ENCODE measurements at regions not wholly inside any gene's neighbourhood (a gene's known extent, or its start where the extent isn't known, plus 50 kb on each side); places are given as distances from the start of the nearest gene placed in this dataset.
A peak's percentile ranks its signal among the peaks of the same experiment; 100 is the strongest.

- H3K4me1 Mint-ChIP-seq: no peaks in the 10 kb centered on the region
- H3K27ac Mint-ChIP-seq: no peak overlapping the region
- H3K36me3 Mint-ChIP-seq: no peaks in the 10 kb centered on the region
- peak overlapping the region in 1 of 5 donors; percentile 18 for H3K4me3 Mint-ChIP-seq
- no peaks in the 10 kb centered on the region for H3K9me3 Mint-ChIP-seq
- no peak for DNase-seq
- H3K27me3 Mint-ChIP-seq (ENCODE audit: low read depth in 3 of 3): peaks cover 1 to 18% (median 3%) of the 10 kb centered on the region in 3 donors
These were observed 84.4 kb upstream of the HS6ST1 start for GRCh38 chr2:128402911-128403670.

- Mint-ChIP-seq H3K27me3 (ENCODE audit: low read depth in 3 of 3) (peaks cover 1 to 21% (median 2%) of the 10 kb centered on the region in 3 donors), H3K4me1 (no peaks in the 10 kb centered on the region), H3K36me3 (no peaks in the 10 kb centered on the region), H3K9me3 (no peaks in the 10 kb centered on the region), H3K4me3 (no peak overlapping the region), H3K27ac (no peak overlapping the region)
- DNase-seq: no peak
These were observed 85.4 kb upstream of the HS6ST1 start for GRCh38 chr2:128403814-128404708.

GRCh38 chr2:128404709-128405466 is 86.2 kb upstream of the HS6ST1 start:
- DNase-seq: no peak
- no peaks in the 10 kb centered on the region for H3K9me3 Mint-ChIP-seq
- H3K36me3 Mint-ChIP-seq: no peaks in the 10 kb centered on the region
- H3K4me3 Mint-ChIP-seq: no peak overlapping the region
- no peaks in the 10 kb centered on the region for H3K4me1 Mint-ChIP-seq
- no peak overlapping the region for H3K27ac Mint-ChIP-seq
- peaks cover under 1 to 17% (median 1%) of the 10 kb centered on the region in 3 donors for H3K27me3 Mint-ChIP-seq (ENCODE audit: low read depth in 3 of 3)

- Mint-ChIP-seq H3K4me3 (no peak overlapping the region), H3K9me3 (no peaks in the 10 kb centered on the region), H3K27me3 (ENCODE audit: low read depth in 3 of 3) (peaks cover 0 to 16% (median 1%) of the 10 kb centered on the region in 3 donors), H3K36me3 (no peaks in the 10 kb centered on the region), H3K4me1 (no peaks in the 10 kb centered on the region), H3K27ac (no peak overlapping the region)
- no peak for DNase-seq
These were observed 86.8 kb upstream of the HS6ST1 start for GRCh38 chr2:128405467-128405900.

GRCh38 chr2:128405981-128406613 is 87.4 kb upstream of the HS6ST1 start:
- Mint-ChIP-seq H3K27me3 (ENCODE audit: low read depth in 3 of 3) (peaks cover 0 to 16% (median 1%) of the 10 kb centered on the region in 3 donors), H3K4me3 (no peak overlapping the region), H3K4me1 (no peaks in the 10 kb centered on the region), H3K36me3 (no peaks in the 10 kb centered on the region), H3K27ac (no peak overlapping the region), H3K9me3 (no peaks in the 10 kb centered on the region)
- DNase-seq: no peak

GRCh38 chr2:128406736-128407554 is 88.3 kb upstream of the HS6ST1 start:
- no peaks in the 10 kb centered on the region for H3K4me1 Mint-ChIP-seq
- DNase-seq: no peak
- H3K9me3 Mint-ChIP-seq: no peaks in the 10 kb centered on the region
- no peaks in the 10 kb centered on the region for H3K36me3 Mint-ChIP-seq
- H3K27me3 Mint-ChIP-seq (ENCODE audit: low read depth in 3 of 3): peaks cover 1 to 16% (median 1%) of the 10 kb centered on the region in 3 donors
- no peak overlapping the region for H3K27ac Mint-ChIP-seq
- H3K4me3 Mint-ChIP-seq: no peak overlapping the region

GRCh38 chr2:128408349-128409305 is 90.0 kb upstream of the HS6ST1 start:
- H3K27me3 Mint-ChIP-seq (ENCODE audit: low read depth in 3 of 3): peaks cover 0 to 7% (median 1%) of the 10 kb centered on the region in 3 donors
- no peak for DNase-seq
- H3K9me3 Mint-ChIP-seq: no peaks in the 10 kb centered on the region
- H3K4me3 Mint-ChIP-seq: no peak overlapping the region
- no peaks in the 10 kb centered on the region for H3K36me3 Mint-ChIP-seq
- H3K4me1 Mint-ChIP-seq: no peaks in the 10 kb centered on the region
- H3K27ac Mint-ChIP-seq: no peak overlapping the region

- Mint-ChIP-seq H3K27ac (no peak overlapping the region), H3K27me3 (ENCODE audit: low read depth in 3 of 3) (peaks cover 0 to 7% (median 1%) of the 10 kb centered on the region in 3 donors), H3K4me1 (no peaks in the 10 kb centered on the region), H3K4me3 (no peak overlapping the region), H3K36me3 (no peaks in the 10 kb centered on the region), H3K9me3 (no peaks in the 10 kb centered on the region)
- no peak for DNase-seq
These were observed 90.8 kb upstream of the HS6ST1 start for GRCh38 chr2:128409326-128410034.

GRCh38 chr2:128410035-128410757 is 91.5 kb upstream of the HS6ST1 start:
- Mint-ChIP-seq H3K27me3 (ENCODE audit: low read depth in 3 of 3) (peaks cover 0 to 7% (median 1%) of the 10 kb centered on the region in 3 donors), H3K9me3 (no peaks in the 10 kb centered on the region), H3K4me3 (no peak overlapping the region), H3K4me1 (no peaks in the 10 kb centered on the region), H3K36me3 (no peaks in the 10 kb centered on the region), H3K27ac (peak overlapping the region in 1 of 6 donors; percentile 12)
- no peak for DNase-seq

GRCh38 chr2:128410758-128411215 is 92.1 kb upstream of the HS6ST1 start:
- Mint-ChIP-seq H3K4me3 (no peak overlapping the region), H3K27me3 (ENCODE audit: low read depth in 3 of 3) (peaks cover 0 to 7% (median 1%) of the 10 kb centered on the region in 3 donors), H3K9me3 (no peaks in the 10 kb centered on the region), H3K4me1 (no peaks in the 10 kb centered on the region), H3K27ac (no peak overlapping the region), H3K36me3 (no peaks in the 10 kb centered on the region)
- DNase-seq: no peak

GRCh38 chr2:128411431-128411830 is 92.8 kb upstream of the HS6ST1 start:
- Mint-ChIP-seq H3K4me1 (no peaks in the 10 kb centered on the region), H3K27ac (no peak overlapping the region), H3K27me3 (ENCODE audit: low read depth in 3 of 3) (peaks cover 0 to 7% (median 1%) of the 10 kb centered on the region in 3 donors), H3K36me3 (no peaks in the 10 kb centered on the region), H3K9me3 (no peaks in the 10 kb centered on the region), H3K4me3 (no peak overlapping the region)
- DNase-seq: no peak
